Posterior cingulate gyrus (tissue), 11 donors: ENCODE measurements at regions not wholly inside any gene's neighbourhood (a gene's known extent, or its start where the extent isn't known, plus 50 kb on each side); places are given as distances from the start of the nearest gene placed in this dataset.
"Not testable (repeated sequence)": the region's sequence is repeated elsewhere in the genome, so short reads cannot be mapped to it uniquely, and the experiment has no call there.

Experiments used
- DNase-seq, 10 donors: peaks; one replicate each; pipeline versions ENCODE4 v3.0.0 to v3.0.0-alpha.2; 2020 to 2021; ENCODE audit warnings: mixed read lengths in 3 of 10
- intact Hi-C: fragments of 100-400 bp; cut with DNase I; formaldehyde crosslinking; loops from one replicate; pipeline ENCODE4 v1.15.1; 2023

GRCh38 chrX:90337161-90337560, 415.5 kb downstream of the TGIF2LX start:
- DNase-seq, intact Hi-C loops: not testable (repeated sequence)

- DNase-seq, intact Hi-C loops: not testable (repeated sequence)
Observed at GRCh38 chrX:90369632-90370031, 447.9 kb downstream of the TGIF2LX start.

GRCh38 chrX:90398020-90398419, 476.3 kb downstream of the TGIF2LX start:
- DNase-seq, intact Hi-C loops: not testable (repeated sequence)

GRCh38 chrX:90402169-90402568, 480.5 kb downstream of the TGIF2LX start:
- intact Hi-C loops, result not testable (repeated sequence)

GRCh38 chrX:90403859-90404258, 482.2 kb downstream of the TGIF2LX start:
- intact Hi-C loops, DNase-seq: not testable (repeated sequence)

More at GRCh38 chrX:90402169-90402568, 480.5 kb downstream of the TGIF2LX start:
- DNase-seq, result not testable (repeated sequence)

- DNase-seq, intact Hi-C loops: not testable (repeated sequence)
Observed at GRCh38 chrX:90404846-90405436, 483.2 kb downstream of the TGIF2LX start.

GRCh38 chrX:90453770-90454338, 532.1 kb downstream of the TGIF2LX start:
- intact Hi-C loops, result not testable (repeated sequence)

GRCh38 chrX:90458071-90458899, 536.6 kb downstream of the TGIF2LX start:
- DNase-seq, intact Hi-C loops: not testable (repeated sequence)

More at GRCh38 chrX:90453770-90454338, 532.1 kb downstream of the TGIF2LX start:
- not testable (repeated sequence) for DNase-seq

GRCh38 chrX:90474445-90474844, 552.7 kb downstream of the TGIF2LX start:
- intact Hi-C loops, DNase-seq: not testable (repeated sequence)

GRCh38 chrX:90485406-90485805, 563.7 kb downstream of the TGIF2LX start:
- DNase-seq, intact Hi-C loops: not testable (repeated sequence)

- intact Hi-C loops, result not testable (repeated sequence)
- DNase-seq, result peak in 3 of 10 donors; percentile 46 to 59 (median 49)
Observed at GRCh38 chrX:90521284-90521683, 599.6 kb downstream of the TGIF2LX start.

- intact Hi-C loops, DNase-seq: not testable (repeated sequence)
Observed at GRCh38 chrX:90524383-90524968, 602.8 kb downstream of the TGIF2LX start.
